OCI-LY1 (cell line): ENCODE measurements at regions not wholly inside any gene's neighbourhood (a gene's known extent, or its start where the extent isn't known, plus 50 kb on each side); places are given as distances from the start of the nearest gene placed in this dataset.

Source experiments
- H2AFZ ChIP-seq: fragments of 200-600 bp; sonication (generic), shearing (Covaris generic); 2 replicates; pipeline ENCODE4 v1.6.0; 2014; ENCODE audit warnings: antibody characterized with exemption, mild to moderate bottlenecking, low read length
- H3F3A ChIP-seq: fragments of 200-600 bp; sonication (generic), shearing (Covaris generic); 2 replicates; pipeline ENCODE4 v1.6.0; 2014; ENCODE audit warnings: mild to moderate bottlenecking, antibody characterized with exemption, low read length, moderate library complexity; ENCODE audit not compliant: insufficient read depth
- H3K27ac ChIP-seq: fragments of 200-600 bp; sonication (generic); 2 replicates; pipeline ENCODE4 v1.5.1; 2014; ENCODE audit warnings: low read length, mixed run types, mild to moderate bottlenecking, low read depth; ENCODE audit not compliant: poor library complexity, severe bottlenecking
- H3K27me3 ChIP-seq: fragments of 200-600 bp; sonication (generic); 2 replicates; pipeline ENCODE4 v1.6.0; 2014; ENCODE audit warnings: antibody characterized with exemption, mild to moderate bottlenecking, low read length, moderate library complexity; ENCODE audit not compliant: insufficient read depth
- H3K36me3 ChIP-seq: fragments of 200-600 bp; sonication (generic); 2 replicates; pipeline ENCODE4 v1.6.1; 2014; ENCODE audit warnings: mild to moderate bottlenecking, antibody characterized with exemption, low read length, moderate library complexity, mixed read lengths; ENCODE audit not compliant: insufficient read depth
- H3K4me1 ChIP-seq: fragments of 200-600 bp; sonication (generic); 2 replicates; pipeline ENCODE4 v1.5.1; 2014; ENCODE audit warnings: mild to moderate bottlenecking, low read length, moderate library complexity; ENCODE audit not compliant: insufficient read depth, severe bottlenecking
- H3K4me2 ChIP-seq: fragments of 200-600 bp; sonication (generic), shearing (Covaris generic); 2 replicates; pipeline ENCODE4 v1.6.1; 2014; ENCODE audit warnings: low read length
- H3K4me3 ChIP-seq: fragments of 200-600 bp; sonication (generic); 2 replicates; pipeline ENCODE4 v1.5.1; 2014; ENCODE audit warnings: low read length, low read depth, mild to moderate bottlenecking, mixed read lengths; ENCODE audit not compliant: poor library complexity, severe bottlenecking
- H3K79me2 ChIP-seq: fragments of 200-600 bp; shearing (Covaris generic); 2 replicates; pipeline ENCODE4 v1.6.1; 2016; ENCODE audit warnings: mixed run types, low read length, mixed read lengths; ENCODE audit not compliant: insufficient read depth
- H3K9ac ChIP-seq: fragments of 200-600 bp; sonication (generic), shearing (Covaris generic); 2 replicates; pipeline ENCODE4 v1.6.1; 2014; ENCODE audit warnings: mild to moderate bottlenecking, low read length, mixed read lengths
- H3K9me2 ChIP-seq: fragments of 200-600 bp; sonication (generic), shearing (Covaris generic); 2 replicates; pipeline ENCODE4 v1.6.1; 2014; ENCODE audit warnings: low read depth, mild to moderate bottlenecking, low read length, mixed read lengths
- H3K9me3 ChIP-seq: fragments of 200-600 bp; shearing (Covaris generic); 2 replicates; pipeline ENCODE4 v1.6.1; 2014; ENCODE audit warnings: low read length, mixed read lengths
- H4K20me1 ChIP-seq: fragments of 200-600 bp; sonication (generic), shearing (Covaris generic); 2 replicates; pipeline ENCODE4 v1.6.0; 2016; ENCODE audit warnings: mild to moderate bottlenecking, low read length; ENCODE audit not compliant: insufficient read depth
- CTCF ChIP-seq: fragments of 200-600 bp; sonication (generic), shearing (Covaris generic); IDR thresholded peaks from 2 replicates; pipeline ENCODE4 v1.5.1; 2017; ENCODE audit warnings: mild to moderate bottlenecking, antibody characterized with exemption, low read length, moderate library complexity, mixed read lengths
- EZH2 ChIP-seq: fragments of 200-600 bp; sonication (generic), shearing (Covaris generic); IDR thresholded peaks from 2 replicates; pipeline ENCODE4 v1.8.0; 2017; ENCODE audit warnings: borderline replicate concordance, mixed run types, mild to moderate bottlenecking, antibody characterized with exemption, low read length, moderate library complexity, mixed read lengths

GRCh38 chr6:11865680-11866300 lies 87.2 kb upstream of the ADTRP start:
- Histone ChIP-seq H2AFZ (no peak overlapping the region), H3F3A (no peaks in the 10 kb centered on the region), H3K79me2 (no peaks in the 10 kb centered on the region), H3K4me2 (no peak overlapping the region), H3K4me3 (no peak overlapping the region), H3K9me2 (no peaks in the 10 kb centered on the region), H4K20me1 (no peaks in the 10 kb centered on the region), H3K4me1 (no peaks in the 10 kb centered on the region), H3K9ac (no peak overlapping the region), H3K9me3 (no peaks in the 10 kb centered on the region), H3K27me3 (peaks cover 6% of the 10 kb centered on the region; the same call in 1 of the 2 replicates), H3K36me3 (no peaks in the 10 kb centered on the region), H3K27ac (no peak overlapping the region)
- TF ChIP-seq EZH2 (no peak), CTCF (no peak)

GRCh38 chr6:11858439-11858838 lies 79.8 kb upstream of the ADTRP start:
- H3K27ac ChIP-seq, result no peak overlapping the region
- no peak overlapping the region for H3K9ac ChIP-seq
- no peaks in the 10 kb centered on the region for H3F3A ChIP-seq
- no peak overlapping the region for H2AFZ ChIP-seq
- no peaks in the 10 kb centered on the region for H3K79me2 ChIP-seq
- no peak overlapping the region for H3K4me2 ChIP-seq
- H3K27me3 ChIP-seq, result no peaks in the 10 kb centered on the region
- H3K4me3 ChIP-seq, result no peak overlapping the region
- no peaks in the 10 kb centered on the region for H4K20me1 ChIP-seq
- no peaks in the 10 kb centered on the region for H3K9me2 ChIP-seq
- H3K9me3 ChIP-seq, result 0 out of 2 replicates have a peak, but pooled peaks cover 2% of the 10 kb centered on the region
- TF ChIP-seq EZH2, result no peak
- no peaks in the 10 kb centered on the region for H3K36me3 ChIP-seq
- no peaks in the 10 kb centered on the region for H3K4me1 ChIP-seq

GRCh38 chr6:11855743-11856142 lies 77.1 kb upstream of the ADTRP start:
- no peak for TF ChIP-seq EZH2
- Histone ChIP-seq H3F3A (no peaks in the 10 kb centered on the region), H3K27me3 (no peaks in the 10 kb centered on the region), H4K20me1 (no peaks in the 10 kb centered on the region), H3K9me2 (no peaks in the 10 kb centered on the region), H3K27ac (no peak overlapping the region), H3K4me3 (no peak overlapping the region), H3K4me1 (no peaks in the 10 kb centered on the region), H3K36me3 (no peaks in the 10 kb centered on the region), H3K9me3 (0 out of 2 replicates have a peak, but pooled peaks cover 2% of the 10 kb centered on the region), H3K9ac (no peak overlapping the region), H3K79me2 (no peaks in the 10 kb centered on the region), H3K4me2 (no peak overlapping the region), H2AFZ (no peak overlapping the region)

GRCh38 chr6:11854408-11855165 lies 76.0 kb upstream of the ADTRP start:
- TF ChIP-seq EZH2 (no peak), CTCF (no peak)
- H3K9me2 ChIP-seq, result no peaks in the 10 kb centered on the region
- H3K9ac ChIP-seq, result no peak overlapping the region
- H3K27ac ChIP-seq, result no peak overlapping the region
- H4K20me1 ChIP-seq, result no peaks in the 10 kb centered on the region
- H3K79me2 ChIP-seq, result no peaks in the 10 kb centered on the region
- H3K27me3 ChIP-seq, result no peaks in the 10 kb centered on the region
- no peaks in the 10 kb centered on the region for H3K4me1 ChIP-seq
- no peak overlapping the region for H2AFZ ChIP-seq
- no peaks in the 10 kb centered on the region for H3K36me3 ChIP-seq
- H3K9me3 ChIP-seq, result 0 out of 2 replicates have a peak, but pooled peaks cover 2% of the 10 kb centered on the region
- no peak overlapping the region for H3K4me2 ChIP-seq
- H3F3A ChIP-seq, result no peaks in the 10 kb centered on the region
- H3K4me3 ChIP-seq, result no peak overlapping the region
